Suprapubic skin (tissue), 4 donors: ENCODE measurements at regions not wholly inside any gene's neighbourhood (a gene's known extent, or its start where the extent isn't known, plus 50 kb on each side); places are given as distances from the start of the nearest gene placed in this dataset.

Experiments used
- EP300 ChIP-seq: sonication (generic); formaldehyde crosslinking; IDR thresholded peaks from one replicate; pipeline ENCODE4 v1.6.1; 2017; ENCODE audit warnings: antibody characterized with exemption
- POLR2AphosphoS5 ChIP-seq, 3 donors: sonication (generic); formaldehyde crosslinking; IDR thresholded peaks; one replicate each; pipeline ENCODE4 v1.6.1; 2017; ENCODE audit warnings: antibody characterized with exemption in 3 of 3
- TF ChIP-seq, protein P1 (sequence below), 2 donors: fragments of 200-600 bp in 1 of 2; fragments of 450-650 bp in 1 of 2; sonication (generic) in 1 of 2; IDR thresholded peaks; one replicate each; pipeline ENCODE4 v1.5.1; 2016 to 2019; ENCODE audit warnings: antibody characterized with exemption in 2 of 2, mild to moderate bottlenecking in 1 of 2, moderate library complexity in 1 of 2

DNA sequence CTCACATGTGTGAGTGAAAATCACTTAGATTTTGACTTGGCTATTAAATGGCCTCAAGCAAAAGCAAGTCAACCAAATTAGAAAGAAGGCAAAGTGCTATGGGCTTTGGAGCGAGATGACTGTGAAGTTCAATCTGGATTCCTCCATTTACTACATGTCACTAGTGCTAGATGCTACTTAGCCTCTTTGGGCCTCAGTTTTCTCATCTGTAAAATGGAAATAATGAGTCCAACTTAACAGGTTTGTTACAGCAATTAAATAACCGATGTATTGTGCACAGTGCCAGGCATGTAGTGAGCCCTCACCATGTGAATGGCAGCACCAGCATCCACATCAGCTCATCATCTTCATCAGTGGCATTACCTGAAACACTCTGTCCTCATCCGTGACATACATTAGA, 376.3 kb downstream of the MTX2 start:
- TF ChIP-seq, protein P1, sequence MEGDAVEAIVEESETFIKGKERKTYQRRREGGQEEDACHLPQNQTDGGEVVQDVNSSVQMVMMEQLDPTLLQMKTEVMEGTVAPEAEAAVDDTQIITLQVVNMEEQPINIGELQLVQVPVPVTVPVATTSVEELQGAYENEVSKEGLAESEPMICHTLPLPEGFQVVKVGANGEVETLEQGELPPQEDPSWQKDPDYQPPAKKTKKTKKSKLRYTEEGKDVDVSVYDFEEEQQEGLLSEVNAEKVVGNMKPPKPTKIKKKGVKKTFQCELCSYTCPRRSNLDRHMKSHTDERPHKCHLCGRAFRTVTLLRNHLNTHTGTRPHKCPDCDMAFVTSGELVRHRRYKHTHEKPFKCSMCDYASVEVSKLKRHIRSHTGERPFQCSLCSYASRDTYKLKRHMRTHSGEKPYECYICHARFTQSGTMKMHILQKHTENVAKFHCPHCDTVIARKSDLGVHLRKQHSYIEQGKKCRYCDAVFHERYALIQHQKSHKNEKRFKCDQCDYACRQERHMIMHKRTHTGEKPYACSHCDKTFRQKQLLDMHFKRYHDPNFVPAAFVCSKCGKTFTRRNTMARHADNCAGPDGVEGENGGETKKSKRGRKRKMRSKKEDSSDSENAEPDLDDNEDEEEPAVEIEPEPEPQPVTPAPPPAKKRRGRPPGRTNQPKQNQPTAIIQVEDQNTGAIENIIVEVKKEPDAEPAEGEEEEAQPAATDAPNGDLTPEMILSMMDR (IDR thresholded peaks at IDR 0.05), result no peak
- TF ChIP-seq EP300 (no peak), POLR2AphosphoS5 (IDR thresholded peaks at IDR 0.05) (no peak)
